ENCODE measurements at regions not wholly inside any gene's neighbourhood (a gene's known extent, or its start where the extent isn't known, plus 50 kb on each side); places are given as distances from the start of the nearest gene placed in this dataset.

GRCh38 chr2:83261591-83262136, 1197.4 kb downstream of the SUCLG1 start:
- no peaks in the 10 kb centered on the region for H3K36me3 ChIP-seq (ENCODE audit: control insufficient read depth in 2 of 2, extremely low read depth in 1 of 2, insufficient read depth in 2 of 2, low read length in 2 of 2)
- dilution Hi-C loops (cut with MboI; ENCODE audit: extremely low pct_ligation_motif_present, low sequenced_read_pairs), result no loop called here
- H3K4me1 ChIP-seq (ENCODE audit: control insufficient read depth, extremely low read depth, insufficient read depth, low read length), result no peaks in the 10 kb centered on the region
- DNase-seq (ENCODE audit: low read depth, low spot score), result no peak
- H3K27me3 ChIP-seq (ENCODE audit: control insufficient read depth, extremely low read depth, insufficient read depth, low read length), result no peaks in the 10 kb centered on the region
- no peak overlapping the region for H2AFZ ChIP-seq (ENCODE audit: control insufficient read depth, low read length)
- H3K4me2 ChIP-seq (ENCODE audit: control insufficient read depth, extremely low read depth, insufficient read depth, low read depth, low read length), result no peak overlapping the region
- peaks cover 1% of the 10 kb centered on the region for H3K9me3 ChIP-seq (ENCODE audit: control insufficient read depth, low read depth, low read length)
- no peak overlapping the region for H3K4me3 ChIP-seq (ENCODE audit: control insufficient read depth in 2 of 3, extremely low read depth in 1 of 3, insufficient read depth in 2 of 3, low read depth in 1 of 3, low read length in 3 of 3)
- no peaks in the 10 kb centered on the region for H4K20me1 ChIP-seq (ENCODE audit: control insufficient read depth, extremely low read depth, insufficient read depth, low read length)
- no peaks in the 10 kb centered on the region for H3K9me1 ChIP-seq (ENCODE audit: control insufficient read depth, extremely low read depth, insufficient read depth, low read length)
- no peaks in the 10 kb centered on the region for H3K79me2 ChIP-seq (ENCODE audit: control insufficient read depth, insufficient read depth, low read length)
- H3K9ac ChIP-seq (ENCODE audit: control insufficient read depth, extremely low read depth, insufficient read depth, low read length), result no peak overlapping the region
- FAIRE-seq, result no peak
- no peak overlapping the region for H3K27ac ChIP-seq (ENCODE audit: control insufficient read depth, insufficient read depth, low read length)
- TF ChIP-seq CTCF (optimal IDR thresholded peaks at IDR 0.05 in 1 of 3, IDR thresholded peaks at IDR 0.05 in 1 of 3, conservative IDR thresholded peaks at IDR 0.05 in 1 of 3; ENCODE audit: extremely low read depth in 1 of 3, insufficient read depth in 2 of 3, low read length in 3 of 3) (no peak), EZH2 (IDR thresholded peaks at IDR 0.05; ENCODE audit: low read length) (no peak)

DNA sequence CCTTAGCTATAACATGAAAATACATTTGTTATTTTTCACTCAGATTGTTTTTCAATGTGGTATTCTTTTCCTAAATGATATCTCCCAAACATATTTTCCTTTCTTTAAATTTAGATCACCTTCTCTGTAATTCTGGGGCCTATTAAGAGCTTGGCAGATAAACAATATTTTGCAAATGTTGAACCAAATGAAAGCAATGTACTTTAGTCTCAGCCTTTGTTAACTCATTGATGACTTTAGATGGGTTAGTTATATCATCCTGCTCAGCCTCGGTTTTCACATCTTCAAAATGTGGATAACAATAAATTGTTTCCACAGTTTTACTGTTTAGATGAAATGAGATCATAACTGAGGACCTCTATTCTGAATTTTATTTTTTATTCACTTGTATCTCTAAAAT, 1205.2 kb downstream of the SUCLG1 start:
- no peaks in the 10 kb centered on the region for H4K20me1 ChIP-seq (ENCODE audit: control insufficient read depth, extremely low read depth, insufficient read depth, low read length)
- H3K4me3 ChIP-seq (ENCODE audit: control insufficient read depth in 2 of 3, extremely low read depth in 1 of 3, insufficient read depth in 2 of 3, low read depth in 1 of 3, low read length in 3 of 3), result no peak overlapping the region
- no peaks in the 10 kb centered on the region for H3K27me3 ChIP-seq (ENCODE audit: control insufficient read depth, extremely low read depth, insufficient read depth, low read length)
- H3K9me1 ChIP-seq (ENCODE audit: control insufficient read depth, extremely low read depth, insufficient read depth, low read length), result no peaks in the 10 kb centered on the region
- H2AFZ ChIP-seq (ENCODE audit: control insufficient read depth, low read length), result no peak overlapping the region
- H3K36me3 ChIP-seq (ENCODE audit: control insufficient read depth in 2 of 2, extremely low read depth in 1 of 2, insufficient read depth in 2 of 2, low read length in 2 of 2), result no peaks in the 10 kb centered on the region
- no peaks in the 10 kb centered on the region for H3K79me2 ChIP-seq (ENCODE audit: control insufficient read depth, insufficient read depth, low read length)
- FAIRE-seq (no peak), DNase-seq (ENCODE audit: low read depth, low spot score) (no peak)
- dilution Hi-C loops (cut with MboI; ENCODE audit: extremely low pct_ligation_motif_present, low sequenced_read_pairs), result no loop called here
- no peak overlapping the region for H3K4me2 ChIP-seq (ENCODE audit: control insufficient read depth, extremely low read depth, insufficient read depth, low read depth, low read length)
- H3K4me1 ChIP-seq (ENCODE audit: control insufficient read depth, extremely low read depth, insufficient read depth, low read length), result no peaks in the 10 kb centered on the region
- H3K9me3 ChIP-seq (ENCODE audit: control insufficient read depth, low read depth, low read length), result peaks cover 1% of the 10 kb centered on the region
- no peak overlapping the region for H3K27ac ChIP-seq (ENCODE audit: control insufficient read depth, insufficient read depth, low read length)
- TF ChIP-seq CTCF (optimal IDR thresholded peaks at IDR 0.05 in 1 of 3, IDR thresholded peaks at IDR 0.05 in 1 of 3, conservative IDR thresholded peaks at IDR 0.05 in 1 of 3; ENCODE audit: extremely low read depth in 1 of 3, insufficient read depth in 2 of 3, low read length in 3 of 3) (no peak), EZH2 (IDR thresholded peaks at IDR 0.05; ENCODE audit: low read length) (no peak)
- no peak overlapping the region for H3K9ac ChIP-seq (ENCODE audit: control insufficient read depth, extremely low read depth, insufficient read depth, low read length)
